ENCODE measurements at regions not wholly inside any gene's neighbourhood (a gene's known extent, or its start where the extent isn't known, plus 50 kb on each side); places are given as distances from the start of the nearest gene placed in this dataset.

DNA sequence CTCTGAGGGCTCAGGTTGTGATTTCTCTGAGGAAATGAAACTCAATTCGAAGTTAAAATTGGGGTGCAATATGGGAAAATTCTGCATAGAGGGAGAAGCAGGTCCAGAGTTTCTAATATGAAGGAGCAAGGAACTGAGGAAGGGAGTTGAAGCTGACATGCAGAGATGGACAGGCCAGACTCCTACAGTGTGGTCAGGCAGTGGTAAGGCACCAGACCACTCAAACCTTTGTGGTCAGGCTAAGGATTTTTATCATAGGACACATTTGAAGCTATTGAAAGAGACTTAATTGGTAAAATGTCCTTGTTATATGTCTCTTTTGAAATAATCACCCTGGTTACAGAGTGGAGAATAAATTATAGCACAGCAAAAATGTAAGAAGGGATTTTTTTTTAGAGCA is 1074.8 kb upstream of the CDH2 start:
- peak; percentile 34 for DNase-seq (ENCODE audit: low read depth)

DNA sequence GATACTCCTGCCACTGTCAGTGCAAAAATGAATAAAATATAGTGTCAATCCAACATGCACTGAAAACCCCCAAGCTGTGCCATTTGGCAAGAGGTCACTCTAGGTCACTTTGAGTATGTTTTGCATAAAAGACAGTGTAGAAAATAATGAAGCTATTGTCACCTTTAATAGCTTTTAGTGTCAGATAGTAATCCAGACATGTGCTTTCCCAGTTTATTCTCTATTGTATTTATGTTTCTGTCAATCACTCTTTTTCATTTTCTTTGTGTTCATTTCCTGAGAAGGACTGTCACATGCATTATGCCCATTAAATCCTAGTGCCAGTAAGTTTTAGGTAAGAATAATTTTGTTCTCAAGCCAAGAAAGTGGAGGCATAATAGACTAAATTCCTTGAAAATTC is 1073.9 kb upstream of the CDH2 start:
- DNase-seq (ENCODE audit: low read depth) = no peak

DNA sequence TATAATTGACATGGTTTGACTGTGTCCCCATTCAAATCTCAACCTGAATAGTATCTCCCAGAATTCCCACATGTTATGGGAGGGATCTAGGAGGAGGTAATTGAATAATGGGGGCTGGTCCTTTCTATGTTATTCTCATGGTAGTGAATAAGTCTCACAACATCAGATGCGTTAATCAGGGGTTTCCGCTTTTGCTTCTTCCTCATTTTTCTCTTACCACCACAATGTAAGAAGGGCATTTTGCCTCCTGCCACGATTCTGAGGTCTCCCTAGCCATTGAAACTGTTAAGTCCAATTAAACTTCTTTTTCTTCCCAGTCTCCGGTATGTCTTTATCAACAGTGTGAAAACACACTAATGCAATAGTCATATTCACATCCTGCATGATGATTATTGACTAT is 1073.3 kb upstream of the CDH2 start:
- DNase-seq (ENCODE audit: low read depth) = no peak

DNA sequence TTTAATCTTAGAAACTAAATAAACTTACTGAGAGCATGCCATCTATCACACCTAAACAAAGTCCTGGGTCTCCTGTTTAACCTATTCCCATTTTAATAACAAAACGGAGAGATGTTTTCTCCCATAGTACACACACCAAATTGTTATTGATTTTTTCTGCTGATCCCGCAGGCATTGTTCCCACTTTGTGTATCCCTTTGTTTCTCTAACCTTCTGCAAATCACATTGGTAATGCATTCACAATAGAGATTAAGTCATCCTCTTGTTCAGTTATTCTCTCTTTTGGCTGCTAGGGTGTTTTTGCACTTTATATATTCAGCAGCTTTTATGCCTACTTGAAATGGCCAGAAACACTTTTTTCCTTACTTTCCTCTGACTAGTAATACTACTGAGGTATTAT is 1071.9 kb upstream of the CDH2 start:
- no peak for DNase-seq (ENCODE audit: low read depth)

DNA sequence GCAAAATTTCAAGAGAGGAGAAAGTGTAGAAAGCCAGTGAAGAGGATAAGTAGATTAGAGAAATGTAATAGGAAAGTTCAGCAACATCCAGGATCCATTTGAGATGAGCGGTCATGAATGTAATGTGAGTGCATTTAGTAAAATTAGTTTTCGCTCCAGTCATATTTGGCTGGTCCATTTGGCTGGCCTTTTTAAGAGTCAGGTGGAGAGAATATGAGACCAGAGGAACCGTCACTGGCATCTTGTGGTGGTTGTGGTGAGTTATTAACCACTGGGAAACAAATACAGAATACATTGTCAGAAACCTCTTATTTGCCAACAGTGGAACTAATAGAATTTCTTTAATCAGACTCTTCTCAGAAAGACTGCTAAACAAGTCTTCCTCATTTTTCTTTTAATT is 1064.3 kb upstream of the CDH2 start:
- no peak for DNase-seq (ENCODE audit: low read depth)

DNA sequence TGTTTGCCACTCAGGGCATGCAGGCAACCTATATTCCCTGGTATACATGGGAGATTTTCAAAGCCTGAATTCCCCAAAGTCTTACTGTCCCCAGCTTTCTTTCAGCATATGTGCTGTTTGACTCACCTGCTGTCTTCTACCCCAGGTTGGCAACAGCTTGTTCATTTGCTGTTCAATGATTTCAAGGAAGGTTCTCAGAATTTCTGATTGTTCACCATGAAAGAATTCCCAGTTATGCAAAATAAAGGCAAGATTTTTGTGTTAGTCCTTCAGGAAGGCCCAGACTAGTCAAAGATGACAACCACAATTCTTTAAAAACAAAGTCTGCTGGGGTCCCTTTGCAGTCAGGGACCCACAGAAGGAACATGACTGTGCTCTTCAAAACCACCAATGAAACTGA is 1057.8 kb upstream of the CDH2 start:
- no peak for DNase-seq (ENCODE audit: low read depth)

DNA sequence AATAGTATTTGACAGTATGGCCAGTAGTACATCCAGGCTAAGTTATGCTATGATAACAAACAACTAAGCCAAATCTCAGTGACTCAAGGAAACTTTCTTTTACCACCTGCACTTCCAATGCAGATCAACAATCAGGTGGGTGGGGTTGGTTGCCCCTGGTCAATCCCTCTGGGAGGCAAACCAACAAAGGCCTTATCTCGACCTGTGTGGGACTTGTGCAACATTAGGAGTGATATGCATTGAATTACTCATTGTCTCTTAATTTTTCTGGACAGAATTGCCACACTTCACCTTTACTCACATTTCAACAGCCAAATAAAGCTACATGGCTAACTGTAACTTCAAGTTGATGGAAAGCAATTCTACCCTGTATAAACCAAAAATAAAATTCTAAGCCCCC is 1049.3 kb upstream of the CDH2 start:
- DNase-seq (ENCODE audit: low read depth) = no peak

DNA sequence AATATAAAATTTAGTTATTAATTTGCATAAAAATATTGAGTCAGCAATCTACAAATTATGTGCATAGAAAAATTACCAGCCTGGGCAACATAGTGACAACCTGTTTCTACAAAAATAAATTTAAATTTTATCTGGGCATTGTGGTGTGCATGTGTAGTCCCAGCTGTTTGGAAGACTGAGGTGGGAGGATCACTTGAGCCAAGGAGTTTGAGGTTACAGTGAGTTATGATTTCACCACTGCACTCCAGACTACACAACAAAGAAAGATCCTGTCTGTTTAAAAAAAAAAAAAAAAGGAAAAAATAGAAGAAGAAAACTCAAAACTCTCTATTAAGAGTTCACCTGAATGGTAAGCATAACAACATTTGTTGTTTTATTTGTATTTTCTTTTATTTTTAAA is 1048.4 kb upstream of the CDH2 start:
- DNase-seq (ENCODE audit: low read depth) = peak; percentile 52

DNA sequence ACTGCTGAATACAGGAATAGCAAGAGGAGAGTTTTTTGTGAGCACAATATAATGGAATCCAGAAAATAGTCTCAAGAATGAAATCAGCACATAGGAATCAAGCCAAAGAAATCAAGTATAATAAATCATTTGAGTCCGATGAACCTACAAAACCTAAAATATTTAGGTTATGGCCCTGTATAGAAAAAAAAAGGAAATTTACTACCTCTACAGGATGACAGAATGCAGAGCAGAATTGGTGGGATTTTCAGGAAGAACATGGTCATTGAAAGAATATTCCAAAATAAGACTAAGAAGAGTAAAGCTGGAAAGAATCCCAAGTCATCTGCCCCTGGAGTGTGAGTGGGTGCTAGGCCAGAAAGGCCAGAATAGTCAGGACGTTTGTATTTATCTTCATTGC is 1041.2 kb upstream of the CDH2 start:
- no peak for DNase-seq (ENCODE audit: low read depth)

DNA sequence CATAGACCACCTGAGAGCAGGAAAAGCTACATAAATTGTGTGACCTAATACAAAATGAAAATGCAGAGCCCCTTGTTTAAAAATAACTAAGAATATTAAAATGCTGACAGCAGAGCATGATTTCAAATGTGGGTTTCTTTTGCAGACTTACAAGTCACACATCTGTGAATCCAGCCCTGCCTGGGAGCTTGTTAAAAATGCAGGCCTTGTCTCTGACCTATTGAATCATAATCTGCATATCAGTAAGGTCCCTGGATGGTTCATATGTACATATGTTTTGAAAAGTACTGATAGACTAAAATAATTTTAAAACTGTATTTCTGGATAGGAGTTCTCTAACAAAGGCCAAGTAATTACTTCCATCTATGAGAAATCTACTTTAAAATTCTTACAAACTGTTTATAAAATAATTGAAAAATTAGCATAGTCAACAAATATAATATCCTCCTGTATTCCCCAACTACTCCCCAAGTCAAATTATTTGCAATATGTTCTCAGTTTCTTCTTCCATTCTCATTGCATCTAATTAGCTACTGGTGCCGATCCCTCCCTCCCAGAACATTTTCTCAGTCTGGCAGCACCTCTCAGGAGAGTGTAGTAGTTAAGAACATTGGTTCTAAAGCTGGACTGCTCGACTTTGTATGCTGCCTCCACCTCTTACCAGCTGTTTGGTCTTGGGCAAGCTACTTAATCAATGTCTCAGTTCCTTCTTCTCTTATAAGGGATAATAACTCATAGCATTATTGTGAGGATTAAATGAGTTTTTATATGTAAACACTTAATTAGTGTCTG is 1040.4 kb upstream of the CDH2 start:
- DNase-seq (ENCODE audit: low read depth) = no peak

DNA sequence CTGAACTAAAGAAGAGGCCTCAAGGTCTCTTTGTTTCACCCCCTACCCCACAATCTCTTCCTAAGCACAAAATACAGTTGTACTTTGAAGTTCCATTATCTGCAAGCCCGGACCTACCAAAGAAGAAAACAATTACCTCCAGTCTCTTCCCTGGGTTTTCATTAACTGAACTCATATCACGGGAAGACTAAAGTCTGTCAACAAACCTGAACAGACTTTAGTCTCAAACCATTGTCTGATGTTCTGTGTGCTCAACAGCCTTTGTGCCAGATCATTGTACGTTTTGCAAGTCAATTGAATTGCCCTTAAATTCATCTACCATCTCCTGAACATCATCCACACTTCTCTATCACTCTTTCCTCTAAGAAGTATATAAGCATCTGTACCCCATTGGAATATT is 1021.9 kb upstream of the CDH2 start:
- DNase-seq (ENCODE audit: low read depth) = no peak

DNA sequence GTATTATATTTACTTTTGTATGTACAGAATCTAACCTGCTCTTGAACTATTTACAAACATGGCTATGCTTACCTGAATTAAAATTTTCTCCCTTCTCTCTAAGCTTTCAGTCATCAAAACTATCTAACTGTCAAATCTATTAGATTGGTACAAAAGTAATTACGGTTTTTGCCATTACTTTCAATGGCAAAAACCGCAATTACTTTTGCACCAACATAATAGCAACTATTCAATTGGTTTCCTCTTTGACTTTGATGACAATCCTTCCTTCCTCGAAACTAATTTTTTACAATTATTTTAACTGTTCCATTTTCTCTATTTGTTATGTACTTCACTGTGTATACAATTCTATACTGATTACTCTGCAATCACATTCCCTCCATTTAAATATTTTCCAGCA is 1019.4 kb upstream of the CDH2 start:
- DNase-seq (ENCODE audit: low read depth) = no peak

DNA sequence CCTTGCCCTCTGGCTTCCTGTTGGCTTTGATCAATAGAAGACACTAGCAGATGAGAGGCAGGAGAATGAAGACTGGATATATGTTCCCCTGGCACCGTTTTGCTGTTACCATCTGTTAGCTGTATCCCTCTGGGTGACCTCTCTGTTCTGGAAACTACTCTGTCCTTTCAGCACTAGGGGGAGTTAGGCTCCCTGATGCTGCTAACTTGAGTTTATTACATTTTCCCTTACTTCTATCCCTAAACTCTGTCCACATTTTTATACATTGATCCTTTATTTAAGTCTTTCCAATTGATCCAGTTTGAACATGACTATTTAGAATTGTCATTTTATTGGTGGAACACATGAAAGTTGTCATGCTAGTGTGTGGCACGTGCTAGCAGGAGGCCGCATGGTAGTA is 1014.3 kb upstream of the CDH2 start:
- DNase-seq (ENCODE audit: low read depth) = peak; percentile 44

DNA sequence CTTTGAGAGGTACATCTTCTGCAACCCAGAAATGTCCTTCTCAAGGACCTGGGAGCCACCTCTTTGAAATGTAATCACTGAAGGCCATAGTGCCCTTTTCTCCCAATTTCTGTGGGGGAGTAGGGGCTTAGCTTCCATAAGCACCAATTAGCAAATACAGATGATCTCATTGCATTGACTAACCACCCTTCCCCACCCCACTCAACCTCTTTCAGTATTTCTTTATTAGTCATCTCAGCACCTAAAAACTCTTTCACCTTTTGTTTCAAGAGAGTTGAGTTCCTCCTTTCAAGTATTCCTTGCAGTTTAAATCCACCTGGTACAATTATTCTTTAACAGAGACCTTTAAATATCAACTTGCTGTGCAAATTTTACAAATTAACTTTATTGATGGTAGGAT is 1011.8 kb upstream of the CDH2 start:
- DNase-seq (ENCODE audit: low read depth) = no peak

DNA sequence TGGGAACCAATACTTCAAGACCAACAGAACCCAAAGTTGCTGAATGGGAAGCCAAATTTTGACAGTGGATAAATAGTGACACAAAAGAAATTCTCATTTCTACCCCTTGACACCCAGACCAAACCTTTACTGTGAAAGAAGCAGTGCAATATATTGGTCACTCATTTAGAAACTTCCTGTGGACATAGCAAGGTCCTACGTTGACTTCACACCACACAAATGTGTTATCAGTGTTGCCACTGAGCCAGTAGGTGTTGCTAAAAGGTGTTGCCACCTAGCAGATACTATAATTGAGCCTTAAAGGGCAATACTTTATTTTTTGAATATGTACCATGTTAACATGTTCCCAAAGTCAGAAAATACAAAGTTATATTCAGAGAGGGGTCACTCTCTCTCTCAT is 1008.9 kb upstream of the CDH2 start:
- no peak for DNase-seq (ENCODE audit: low read depth)

DNA sequence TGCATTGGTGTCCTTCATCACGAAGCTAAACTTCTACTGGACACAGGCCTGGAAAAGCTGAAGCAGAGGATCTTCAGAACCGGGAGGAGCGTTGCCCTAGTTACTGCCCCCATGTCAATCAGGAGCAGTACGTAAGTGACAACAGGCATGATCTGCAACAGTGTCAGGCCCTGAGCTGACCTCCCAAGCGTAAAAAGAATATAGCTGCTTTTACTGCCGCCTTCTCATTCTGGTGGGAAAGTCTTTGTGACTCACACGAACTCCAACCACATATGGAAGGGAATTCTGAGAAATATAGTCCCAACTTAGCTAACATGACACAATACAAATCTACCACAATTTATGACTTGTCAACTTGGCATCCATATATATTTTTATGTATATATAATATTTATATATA is 1007.7 kb upstream of the CDH2 start:
- peak; percentile 22 for DNase-seq (ENCODE audit: low read depth)

DNA sequence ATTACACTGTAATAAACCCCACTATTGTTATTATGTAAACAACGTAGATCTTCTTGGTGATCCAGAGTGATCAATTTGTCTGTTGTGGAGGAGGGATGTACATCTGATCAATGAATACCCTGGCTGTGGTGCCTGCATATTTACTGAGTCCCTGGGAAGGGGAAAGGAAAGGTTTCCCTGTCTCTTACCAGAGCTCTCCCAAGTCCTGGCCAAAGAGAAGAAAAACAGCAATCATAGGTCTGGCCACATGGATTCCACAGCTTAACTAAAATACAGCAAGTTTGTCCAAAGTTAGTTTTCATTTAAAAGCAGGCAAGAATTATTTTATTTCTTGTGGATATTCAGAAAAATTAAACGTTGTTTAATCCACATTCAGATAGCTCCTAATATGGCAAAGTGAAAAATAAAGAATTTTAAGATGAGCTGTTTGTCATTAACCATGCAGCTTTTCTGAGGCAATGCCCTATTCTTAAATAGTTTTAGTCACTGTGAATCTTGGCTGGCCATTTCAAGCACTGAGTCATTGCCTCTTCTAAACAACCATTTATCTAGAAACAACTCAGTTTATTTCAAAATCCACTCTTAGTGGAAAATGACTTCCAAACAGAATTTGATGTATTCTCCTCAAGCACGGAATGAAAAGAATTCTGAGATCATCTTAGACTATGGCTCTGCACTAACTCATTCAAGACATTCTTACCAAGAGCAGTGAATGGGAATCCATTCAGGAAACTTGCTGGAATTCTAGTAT is 1004.4 kb upstream of the CDH2 start:
- peak; percentile 86 for DNase-seq (ENCODE audit: low read depth)

DNA sequence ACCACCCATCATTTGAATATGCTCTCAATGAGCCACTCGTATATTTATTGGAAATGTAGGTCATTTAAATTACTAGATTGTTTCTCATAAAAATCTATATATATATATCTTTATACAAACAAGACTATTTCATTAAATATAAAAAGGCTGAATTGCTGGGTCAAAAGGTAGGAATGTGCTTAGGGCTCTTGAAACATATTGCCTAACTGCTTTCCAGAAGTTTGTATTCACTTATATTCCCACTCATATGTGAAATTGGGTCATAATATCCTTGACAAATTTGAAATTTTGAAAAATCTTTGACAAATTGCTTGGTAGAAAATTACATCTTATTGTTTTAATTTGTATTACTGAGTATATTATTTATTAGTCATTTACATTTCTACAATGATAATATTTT is 999.8 kb upstream of the CDH2 start:
- DNase-seq (ENCODE audit: low read depth) = no peak

DNA sequence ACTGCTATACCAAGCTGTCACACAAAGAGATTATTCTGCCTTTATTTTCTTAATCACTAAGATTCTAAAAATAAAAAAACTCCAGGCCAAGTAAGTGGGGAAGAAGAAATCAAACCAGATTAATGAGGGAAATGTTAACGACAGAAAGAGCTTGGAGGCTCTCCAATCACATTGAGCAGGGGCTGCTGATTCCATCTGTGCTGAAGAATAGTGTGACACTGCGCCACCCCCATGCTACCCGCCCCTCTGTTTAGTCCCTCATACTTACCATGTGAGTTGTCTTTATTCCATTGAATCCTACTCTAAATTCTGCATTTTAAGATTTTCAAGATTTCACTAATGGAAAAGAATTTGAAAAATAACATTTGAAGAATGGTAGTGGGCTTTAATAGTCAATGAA is 998.0 kb upstream of the CDH2 start:
- no peak for DNase-seq (ENCODE audit: low read depth)

DNA sequence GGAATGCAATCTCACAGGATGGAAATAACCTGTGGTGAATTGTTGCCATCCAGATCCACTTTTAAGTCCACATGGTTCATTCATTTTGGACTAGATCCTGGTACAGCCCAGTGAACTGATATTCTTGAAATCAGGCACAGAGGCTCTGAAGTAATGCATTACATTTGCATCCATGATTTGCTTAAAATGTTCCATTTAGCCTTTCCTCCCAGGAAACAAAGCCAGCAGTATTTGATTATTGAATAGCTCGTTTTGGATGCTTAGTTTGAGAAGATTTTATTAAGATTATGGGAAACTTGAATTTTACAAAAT is 995.8 kb upstream of the CDH2 start:
- DNase-seq (ENCODE audit: low read depth) = no peak

DNA sequence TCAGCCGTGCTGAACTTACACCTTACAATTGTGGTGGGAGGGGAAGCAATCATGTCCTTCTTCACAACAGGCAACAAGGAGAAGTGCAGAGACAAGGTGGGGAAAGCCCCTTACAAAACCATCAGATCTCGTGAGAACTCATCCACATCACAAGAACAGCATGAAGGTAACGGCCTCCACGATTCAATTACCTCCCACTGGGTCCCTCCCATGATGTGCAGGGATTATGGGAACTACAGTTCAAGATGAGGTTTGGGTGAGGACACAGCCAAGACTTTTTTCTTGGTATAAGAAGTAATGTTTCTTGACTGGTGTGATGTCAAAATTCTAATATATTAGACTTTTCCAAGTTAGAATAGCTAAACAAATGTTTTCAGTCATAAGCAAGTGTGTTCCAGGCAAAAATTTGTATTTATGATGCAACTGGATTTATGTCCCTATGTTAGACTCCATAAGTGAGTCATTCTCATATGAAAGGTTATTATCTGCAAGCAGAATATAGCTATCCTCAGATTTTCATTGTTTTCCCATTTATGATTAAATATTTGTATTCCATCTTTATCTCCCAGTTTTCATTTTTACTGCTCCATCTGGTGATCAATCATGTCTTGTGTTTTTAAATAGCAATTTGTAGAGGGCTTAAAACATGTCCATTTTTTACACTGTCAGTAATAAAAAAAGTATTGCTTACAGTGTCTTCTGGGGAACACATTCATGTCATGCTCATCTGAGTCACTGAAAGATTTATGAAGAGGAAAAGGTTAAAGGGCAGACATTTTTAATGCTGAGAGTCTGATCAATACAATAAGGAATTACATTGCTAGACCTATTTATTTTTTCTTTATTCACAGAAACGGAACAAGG is 995.2 kb upstream of the CDH2 start:
- DNase-seq (ENCODE audit: low read depth) = peak; percentile 34

DNA sequence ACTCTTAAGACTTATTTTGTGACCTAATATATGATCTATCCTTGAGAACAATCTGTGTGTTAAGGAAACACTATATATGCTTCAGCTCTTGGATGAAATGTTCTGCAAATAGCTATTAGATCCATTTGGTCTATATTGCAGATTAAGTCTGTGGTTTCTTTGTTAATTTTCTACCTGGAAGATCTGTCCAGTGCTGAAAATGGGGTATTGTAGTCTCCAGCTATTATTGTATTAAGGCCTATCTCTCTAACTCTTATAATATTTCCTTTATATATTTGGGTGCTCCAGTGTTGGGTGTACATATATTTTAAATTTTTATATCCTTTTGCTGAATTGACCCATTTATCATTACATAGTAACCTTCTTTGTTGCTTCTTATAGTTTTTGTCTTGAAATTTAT is 992.7 kb upstream of the CDH2 start:
- DNase-seq (ENCODE audit: low read depth) = no peak
